GM18909 (cell line): ENCODE measurements at regions not wholly inside any gene's neighbourhood (a gene's known extent, or its start where the extent isn't known, plus 50 kb on each side); places are given as distances from the start of the nearest gene placed in this dataset.

Source experiments
- ATAC-seq: cut with Tn5 transposase; IDR thresholded peaks from one replicate; pipeline ENCODE4 v1.9.1; 2021; ENCODE audit warnings: mild to moderate bottlenecking; ENCODE audit not compliant: unreplicated experiment, poor library complexity

DNA sequence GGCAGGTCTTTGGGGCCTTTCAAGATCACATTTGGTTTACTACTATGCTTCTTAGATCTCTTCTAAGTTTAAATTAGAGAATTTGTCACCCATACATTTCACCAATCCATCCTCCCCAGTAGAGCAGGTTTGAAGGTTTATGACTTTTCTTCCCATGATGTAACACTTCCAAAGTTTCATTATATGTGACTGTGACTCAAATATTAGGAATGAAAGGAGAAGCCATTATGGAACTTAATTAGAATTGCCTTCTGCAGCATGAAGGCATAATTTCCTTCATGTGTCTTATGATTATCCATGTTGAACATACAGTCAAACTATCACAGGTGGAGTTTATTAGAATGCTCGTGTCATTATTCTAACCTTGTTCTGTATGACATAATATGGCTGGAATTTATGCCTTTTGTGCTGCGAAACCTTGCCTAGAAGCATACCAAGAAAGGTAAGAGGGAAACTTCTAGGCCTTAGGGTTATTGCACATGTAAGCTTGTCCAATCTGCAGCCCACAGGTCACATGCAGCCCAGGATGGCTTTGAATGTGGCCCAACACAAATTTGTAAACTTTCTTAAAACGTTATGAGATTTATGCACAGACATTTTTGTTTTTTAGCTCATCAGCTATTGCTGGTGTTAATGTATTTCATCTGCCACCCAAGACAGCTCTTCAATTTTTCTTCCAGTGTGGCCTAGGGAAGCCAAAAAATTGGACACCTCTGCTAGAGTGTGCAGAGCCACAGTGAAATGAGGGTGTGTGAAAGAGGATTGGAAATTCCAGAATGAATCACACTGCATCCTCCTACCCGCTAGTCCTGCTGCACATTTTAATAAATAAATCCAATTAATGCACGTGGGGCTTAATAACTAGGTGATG is 133.6 kb downstream of the TMEM26 start:
- no peak for ATAC-seq

DNA sequence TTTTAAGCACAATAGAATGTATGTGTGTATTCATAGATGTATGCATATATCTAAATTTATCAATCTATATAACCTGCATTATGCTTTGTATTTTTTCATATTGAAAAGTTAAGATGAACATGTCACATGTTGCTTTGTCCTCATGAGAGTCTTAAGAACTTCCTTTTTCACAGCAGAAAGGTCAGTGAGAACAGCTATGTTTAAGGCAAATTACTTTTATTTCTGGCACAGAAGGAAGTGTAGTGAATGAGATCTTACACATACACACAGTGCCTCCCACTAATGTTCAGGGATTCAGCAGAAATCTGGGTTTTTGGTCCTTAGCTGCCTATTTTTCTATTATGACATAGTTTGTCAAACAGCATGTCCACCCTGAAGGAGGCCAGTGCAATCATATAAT is 134.8 kb downstream of the TMEM26 start:
- no peak for ATAC-seq

DNA sequence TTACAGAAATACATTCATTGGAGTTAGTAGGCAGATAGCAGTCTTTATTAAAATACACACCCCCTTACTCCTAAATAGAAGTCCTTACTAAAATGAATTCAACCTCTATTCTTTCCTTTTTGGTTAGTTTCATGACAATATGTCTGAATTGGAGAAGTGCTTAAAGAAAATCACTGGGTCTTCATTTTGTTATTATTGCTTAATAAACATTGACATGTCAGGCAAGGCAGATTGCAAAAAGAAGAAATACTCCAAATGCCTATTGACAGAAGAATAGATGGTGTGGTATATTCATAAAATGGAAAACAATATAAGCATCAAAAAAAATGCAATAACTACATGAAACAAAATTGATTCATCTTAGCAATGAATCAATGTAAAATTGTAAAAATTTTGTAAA is 135.5 kb downstream of the TMEM26 start:
- ATAC-seq, result no peak

DNA sequence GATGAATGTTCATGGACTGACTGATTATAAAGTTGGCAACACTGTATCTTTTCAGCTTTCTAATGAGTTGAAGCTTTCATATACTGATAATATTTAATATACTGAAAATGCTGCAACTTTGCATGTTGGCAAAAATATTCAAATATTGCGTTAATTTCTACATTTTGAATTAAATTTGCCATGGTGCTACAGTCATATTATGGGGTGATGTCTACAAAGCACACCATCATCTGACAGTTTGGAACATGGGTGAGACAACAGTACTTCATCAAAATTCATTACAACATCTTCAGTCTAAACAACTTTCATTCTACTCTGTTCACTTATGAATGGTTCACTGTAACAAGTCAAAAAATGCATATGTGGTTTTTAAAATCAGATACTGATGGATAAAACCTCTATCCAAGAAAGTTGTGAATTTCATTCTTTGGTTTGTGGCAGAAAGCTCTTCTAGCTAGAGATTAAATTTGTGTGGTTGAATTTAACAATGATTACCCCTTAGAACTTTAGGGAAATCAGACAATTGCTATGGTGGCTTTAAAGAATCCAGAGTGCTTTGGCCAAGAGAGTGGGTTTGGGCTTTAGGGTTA is 136.4 kb downstream of the TMEM26 start:
- no peak for ATAC-seq

DNA sequence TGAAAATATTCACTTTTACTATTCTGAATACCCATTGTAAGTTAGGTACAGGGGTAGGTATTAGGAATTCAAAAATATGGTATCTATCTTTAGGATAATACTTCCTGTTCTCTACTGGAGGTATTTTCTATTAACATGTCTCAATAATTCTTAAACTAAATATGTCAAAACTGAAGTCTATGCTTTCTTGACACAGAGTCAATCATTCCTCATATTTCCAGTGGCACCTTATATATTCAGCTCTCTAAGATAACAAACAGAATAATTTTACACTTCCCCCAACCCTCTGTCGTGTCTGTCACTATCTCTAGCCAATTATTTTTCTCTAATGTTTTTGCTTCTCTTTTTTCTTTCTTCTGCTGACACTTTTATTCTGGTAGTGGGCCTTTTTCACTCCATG is 138.9 kb downstream of the TMEM26 start:
- ATAC-seq, result no peak

DNA sequence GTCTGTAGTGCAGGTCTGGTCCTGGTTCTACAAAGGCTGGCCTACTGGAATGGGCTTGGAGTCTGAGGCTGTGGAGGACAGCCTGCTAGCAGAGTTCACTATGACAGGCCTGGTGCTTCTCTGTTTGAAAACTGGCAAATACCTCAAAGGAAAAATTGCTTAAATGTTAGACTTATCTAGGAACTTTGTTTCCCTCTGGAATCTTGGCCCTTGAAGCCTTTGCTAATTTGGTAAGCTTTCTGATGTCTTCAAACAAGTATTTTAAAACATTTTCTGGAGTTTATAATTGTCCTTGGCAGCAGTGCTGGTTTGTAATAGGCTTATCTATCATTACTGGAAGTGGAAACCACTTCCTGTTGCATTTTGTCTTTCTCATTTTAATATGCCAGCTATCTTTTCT is 139.7 kb downstream of the TMEM26 start:
- ATAC-seq, result no peak

DNA sequence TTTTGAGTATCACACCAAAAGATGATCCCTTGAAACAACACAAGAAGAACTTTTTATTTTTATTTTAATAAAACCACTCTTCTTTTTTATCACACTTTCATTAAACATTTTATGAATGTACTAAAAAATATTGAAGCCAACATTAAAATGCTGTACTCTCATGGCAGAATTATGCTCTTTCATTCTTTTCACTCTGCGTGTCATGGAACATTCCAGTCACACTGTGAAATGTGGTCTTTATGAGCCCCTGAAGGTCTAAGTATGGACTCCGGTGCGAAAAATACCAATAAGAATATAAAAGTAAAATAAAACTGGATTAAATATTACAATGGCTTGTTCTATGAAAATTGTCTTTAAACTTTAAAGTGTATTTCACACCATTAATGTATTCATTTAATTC is 148.4 kb downstream of the TMEM26 start:
- no peak for ATAC-seq

DNA sequence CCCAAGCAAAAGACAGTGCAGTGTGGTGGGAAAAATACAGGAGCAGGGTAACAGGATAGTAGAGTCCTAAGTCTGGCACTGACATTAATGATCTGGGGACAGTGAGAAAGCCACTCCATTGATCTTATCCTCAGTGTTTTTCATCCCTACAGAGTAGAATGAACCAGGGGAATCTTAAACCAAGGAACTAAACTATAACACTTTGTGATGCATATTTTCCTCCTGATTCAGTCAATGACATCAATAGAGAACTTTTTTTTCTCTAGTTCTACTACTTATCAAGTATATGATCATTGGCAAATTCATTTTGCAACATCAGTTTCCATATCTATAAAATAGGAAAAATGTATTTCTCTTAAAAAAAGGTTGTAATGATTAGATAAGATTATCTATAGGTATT is 151.1 kb downstream of the TMEM26 start:
- no peak for ATAC-seq

DNA sequence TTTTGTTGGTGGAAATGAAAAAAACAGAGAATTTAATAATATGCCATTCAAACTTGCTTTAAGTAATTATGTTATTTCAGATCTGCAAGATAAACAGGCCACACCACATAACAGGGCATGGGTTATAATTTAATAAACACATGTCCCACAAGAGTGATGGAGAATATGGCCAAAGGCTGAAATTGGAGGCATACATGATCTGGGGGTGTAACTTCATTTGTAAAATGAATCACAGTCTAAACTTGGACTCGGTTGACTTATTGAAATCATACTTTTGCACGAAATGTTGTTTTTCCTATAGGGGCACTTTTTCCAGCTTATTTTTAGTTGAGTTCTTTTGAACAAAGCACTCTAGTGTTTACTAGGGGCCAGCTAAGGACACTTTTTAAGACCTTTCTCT is 151.6 kb downstream of the TMEM26 start:
- ATAC-seq, result no peak

DNA sequence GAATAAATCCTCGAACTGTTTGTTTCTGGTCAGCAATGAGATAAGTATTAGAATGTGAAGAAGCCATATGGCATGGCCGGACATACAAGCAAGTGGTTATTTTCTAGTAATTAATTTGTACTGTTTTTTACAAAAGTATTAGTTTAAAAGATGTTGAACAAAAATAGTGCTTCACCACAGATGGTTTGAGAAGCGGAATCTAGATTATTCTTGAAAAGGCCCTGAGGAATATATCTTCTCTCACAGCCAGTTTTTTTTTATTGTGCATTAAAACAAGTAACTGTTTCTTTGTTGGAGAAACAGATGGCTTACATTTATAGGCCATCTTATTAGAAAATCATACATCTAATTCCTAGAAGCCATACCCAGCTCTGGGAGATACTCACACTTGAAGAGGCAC is 153.3 kb downstream of the TMEM26 start:
- no peak for ATAC-seq

DNA sequence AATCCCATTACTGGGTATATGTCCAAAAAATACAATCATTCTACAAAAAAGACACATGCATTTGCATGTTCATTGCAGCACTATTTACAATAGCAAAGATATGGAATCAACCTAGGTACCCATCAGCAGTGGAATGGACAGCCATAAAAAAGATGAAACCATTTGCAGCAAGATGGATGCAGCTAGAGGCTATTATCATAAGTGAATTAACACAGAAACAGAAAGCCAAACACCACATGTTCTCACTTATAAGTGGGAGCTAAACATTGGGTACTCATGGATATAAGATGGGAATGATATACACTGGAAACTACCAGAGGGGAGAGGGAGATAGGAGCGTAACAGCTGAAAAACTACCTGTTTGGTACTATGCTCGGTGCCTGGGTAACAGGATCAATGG is 154.0 kb downstream of the TMEM26 start:
- ATAC-seq, result no peak

DNA sequence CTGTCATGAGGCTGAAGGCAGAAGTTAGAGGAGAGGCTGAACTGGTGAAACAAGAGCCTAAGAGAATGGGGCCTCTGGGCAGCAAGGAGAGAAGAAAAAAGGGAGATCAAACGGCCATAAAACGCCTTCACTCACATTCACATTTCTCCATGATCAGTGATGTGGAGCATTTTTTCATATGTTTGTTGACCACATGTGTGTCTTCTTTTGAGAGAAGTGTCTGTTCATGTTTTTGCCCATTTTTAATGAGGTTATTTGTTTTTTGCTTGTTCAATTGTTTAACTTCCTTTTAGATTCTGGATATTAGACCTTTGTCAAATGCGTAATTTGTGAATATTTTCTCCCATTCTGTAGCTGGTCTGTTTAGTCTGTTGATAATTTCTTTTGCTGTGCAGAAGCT is 155.0 kb downstream of the TMEM26 start:
- no peak for ATAC-seq

DNA sequence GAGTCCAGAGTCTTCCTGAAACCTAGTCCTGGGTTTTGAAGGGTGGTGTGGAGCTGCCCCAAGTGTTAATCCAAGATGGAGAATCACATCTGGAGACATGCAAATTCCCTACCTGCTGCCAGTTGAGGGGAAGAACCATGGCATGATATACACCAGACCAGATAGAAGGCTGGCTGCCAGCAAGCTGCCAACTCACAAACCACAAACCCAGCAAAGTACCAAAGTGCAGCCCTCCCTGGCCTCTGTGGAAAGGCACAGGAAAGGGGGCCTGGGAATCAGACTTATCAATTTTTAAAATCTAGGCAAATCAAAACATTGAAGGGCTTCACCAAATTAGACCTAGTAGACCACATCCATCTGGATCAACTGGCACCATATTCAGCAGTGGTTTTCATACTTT is 157.0 kb downstream of the TMEM26 start:
- ATAC-seq, result no peak

DNA sequence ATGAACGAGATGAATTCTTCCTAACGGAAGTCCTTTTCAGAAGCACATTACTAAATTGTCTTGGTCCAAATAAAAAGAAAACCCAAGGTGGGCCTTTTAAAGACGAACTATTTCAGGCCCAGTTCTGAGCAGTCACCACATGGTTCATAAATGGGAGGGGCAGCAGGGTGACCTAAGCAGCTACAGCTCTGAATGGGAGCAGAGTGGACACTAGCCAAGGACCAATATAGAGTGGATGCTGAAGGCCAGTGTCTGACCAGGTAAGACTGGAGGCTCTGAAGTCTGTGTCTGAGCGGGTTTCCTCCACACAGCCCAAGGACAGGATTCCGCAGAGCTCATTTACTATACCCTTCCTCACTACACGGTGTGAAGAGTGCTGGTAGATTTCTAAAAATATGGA is 159.1 kb downstream of the TMEM26 start:
- no peak for ATAC-seq

DNA sequence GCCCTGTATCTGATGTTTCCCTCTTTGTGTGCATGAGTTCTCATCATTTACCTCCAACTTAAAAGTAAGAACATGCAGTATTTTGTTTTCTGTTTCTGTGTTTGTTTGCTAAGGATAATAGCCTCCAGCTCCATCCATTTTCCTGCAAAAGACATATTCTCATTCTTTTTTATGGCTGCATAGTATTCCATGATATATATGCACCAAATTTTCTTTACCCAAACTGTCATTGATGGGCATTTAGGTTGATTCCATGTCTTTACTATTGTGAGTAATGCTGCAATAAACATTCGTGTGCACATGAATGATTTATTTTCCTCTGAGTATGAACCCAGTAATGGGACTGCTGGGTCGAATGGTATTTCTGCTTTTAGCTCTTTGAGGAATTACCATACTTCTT is 163.4 kb downstream of the TMEM26 start:
- no peak for ATAC-seq

DNA sequence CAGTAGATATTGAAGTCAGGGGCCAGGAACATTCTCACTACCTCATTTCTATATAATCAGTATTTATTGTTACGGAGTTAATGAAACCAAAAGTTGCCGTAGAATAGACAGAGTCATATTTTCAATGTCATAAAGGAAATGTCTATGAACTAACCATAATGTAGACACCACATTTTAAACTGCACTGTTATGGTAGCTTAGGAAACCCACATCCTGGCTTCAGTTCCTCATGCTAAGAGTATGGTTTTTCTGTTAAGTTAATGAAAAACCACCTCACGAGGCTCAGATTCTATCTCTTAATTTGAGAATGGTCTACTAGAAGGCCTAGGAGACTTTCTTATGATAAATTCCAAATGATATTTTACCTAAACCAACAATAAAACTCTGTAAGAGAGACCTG is 166.5 kb downstream of the TMEM26 start:
- ATAC-seq, result peak; percentile 100

DNA sequence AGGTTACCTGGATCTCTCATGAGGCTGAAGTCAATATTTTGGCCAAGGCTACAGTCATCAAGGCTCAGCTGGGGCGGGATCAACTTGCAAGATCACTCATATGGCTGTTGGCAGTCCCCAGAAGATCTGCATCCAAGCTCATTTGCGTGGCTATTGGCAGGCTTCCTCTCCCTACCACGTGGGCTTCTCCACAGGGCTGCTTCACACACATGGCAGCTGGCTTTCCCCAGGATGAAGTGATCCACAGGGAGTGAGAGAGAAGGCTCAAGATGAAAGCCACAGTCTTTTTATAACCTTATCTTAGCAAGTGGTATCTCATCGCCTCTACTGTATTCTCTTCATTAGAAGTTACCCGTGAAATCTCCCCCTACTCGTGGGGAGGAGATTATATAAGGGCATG is 167.4 kb downstream of the TMEM26 start:
- no peak for ATAC-seq

DNA sequence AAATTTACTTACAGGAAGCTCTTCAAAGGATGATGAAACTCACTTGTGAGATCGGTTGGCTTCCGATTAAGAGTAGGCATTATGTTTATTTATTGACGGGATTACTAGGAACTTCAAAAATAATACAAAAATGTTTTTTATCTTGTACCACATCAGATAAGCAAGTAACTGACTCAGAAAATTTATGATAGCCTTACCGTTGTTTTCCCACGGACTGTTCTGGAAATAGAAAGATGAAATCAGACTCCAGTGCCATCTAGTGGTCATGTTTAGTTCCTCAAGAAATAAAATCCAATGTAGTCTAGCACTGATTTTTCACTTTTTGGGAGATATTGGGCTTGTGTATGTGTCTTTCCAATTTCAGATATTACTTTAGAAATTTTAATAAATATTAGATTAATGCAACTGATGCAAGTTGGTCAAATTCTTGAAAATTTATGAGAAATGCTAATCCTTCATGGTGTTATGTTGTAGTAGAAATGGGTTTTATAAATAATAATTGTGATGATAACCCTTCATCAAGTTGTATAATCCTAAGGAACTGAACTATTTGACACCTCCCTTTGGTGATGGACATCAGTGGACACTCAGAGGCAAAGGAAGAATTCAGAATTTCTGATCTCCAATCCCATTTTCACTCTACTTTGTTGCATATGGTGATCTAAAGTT is 168.8 kb downstream of the TMEM26 start:
- ATAC-seq, result no peak

DNA sequence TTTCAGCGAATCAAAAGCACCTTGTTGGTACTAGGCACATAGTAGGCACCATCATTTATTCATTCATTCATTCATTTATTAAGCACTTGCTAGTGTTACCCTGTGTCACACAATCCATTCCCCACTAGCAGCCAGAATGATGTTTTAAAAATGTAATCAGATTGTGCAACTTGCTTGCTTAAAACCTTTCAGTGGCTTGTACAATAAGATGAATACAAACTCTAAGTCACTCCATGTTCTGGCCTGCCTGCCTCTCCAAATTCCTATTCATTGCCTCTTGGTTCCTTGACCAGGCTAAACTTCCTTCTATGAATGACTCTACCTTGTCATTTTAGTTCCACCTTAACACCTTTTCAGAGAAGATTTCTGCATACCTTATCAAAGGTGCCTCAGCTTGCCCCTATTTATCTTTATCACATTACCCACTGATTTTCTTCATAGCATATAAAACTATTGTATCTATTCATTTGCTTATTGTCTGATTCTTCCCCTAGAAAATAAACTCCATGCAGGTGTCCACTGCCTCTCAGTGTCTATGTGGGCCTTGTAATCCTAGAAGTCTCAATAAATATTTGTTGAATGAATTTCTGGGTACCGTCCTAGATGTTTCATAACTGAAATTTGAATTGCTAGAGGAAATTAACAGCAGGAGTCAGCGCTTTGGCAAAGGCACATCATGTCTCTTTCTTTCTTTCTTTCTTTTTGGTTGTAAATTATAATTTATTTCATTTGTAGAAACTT is 169.5 kb downstream of the TMEM26 start:
- no peak for ATAC-seq

DNA sequence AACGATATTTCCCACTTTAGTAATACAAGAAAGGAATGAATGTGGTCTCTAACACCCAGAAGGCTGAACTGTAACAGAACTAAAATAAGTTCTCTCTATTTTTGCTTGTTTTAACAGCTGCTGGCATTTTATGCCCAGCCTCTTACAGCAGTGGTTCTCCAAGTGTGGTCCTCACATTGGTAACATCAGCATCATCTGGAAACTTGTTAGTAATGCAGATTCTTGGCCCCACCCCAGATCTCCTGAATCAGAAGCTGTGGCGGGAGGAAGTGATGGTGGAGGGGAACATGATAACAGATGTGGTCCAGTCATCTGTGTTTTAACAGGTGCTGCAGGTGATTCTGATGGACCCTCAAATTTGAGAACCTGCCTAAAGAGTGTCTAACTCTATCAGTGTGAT is 170.1 kb downstream of the TMEM26 start:
- ATAC-seq, result no peak

DNA sequence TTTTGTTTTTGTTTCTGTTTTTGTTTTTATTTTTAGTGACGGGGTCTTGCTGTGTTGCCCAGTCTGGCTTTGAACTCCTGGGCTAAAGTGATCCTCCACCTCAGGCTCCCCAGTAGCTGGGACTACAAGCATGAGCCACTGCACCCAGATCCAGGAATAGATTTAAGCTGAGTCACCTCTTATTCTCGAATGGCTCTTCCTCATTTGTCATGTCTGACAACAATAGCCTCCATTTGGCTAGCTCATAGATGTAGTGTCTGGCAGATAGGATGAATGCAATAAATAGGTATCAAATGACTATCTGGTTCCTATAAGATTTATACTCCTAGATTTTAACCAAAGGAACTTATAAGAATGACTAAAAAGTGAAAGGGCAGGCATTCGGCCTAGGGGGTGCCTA is 172.9 kb downstream of the TMEM26 start:
- no peak for ATAC-seq
